Panc1 (cell line): ENCODE measurements at regions not wholly inside any gene's neighbourhood (a gene's known extent, or its start where the extent isn't known, plus 50 kb on each side); places are given as distances from the start of the nearest gene placed in this dataset.
A peak's percentile ranks its signal among the peaks of the same experiment; 100 is the strongest.

Experiments
- ATAC-seq: fragments of 200-7000 bp; cut with Tn5 transposase; 2 replicates; pipeline ENCODE4 v1.9.1; 2020; ENCODE audit warnings: mild to moderate bottlenecking, moderate library complexity
- BruUV-seq: library from RNA; stranded (reverse); fragments of 400-500 nt; replicated peaks from 2 replicates; lab custom pipeline; 2021; lab: Mats Ljungman, UMichigan
- CTCF ChIA-PET: fragments of 300-600 bp; sonication (Branson Sonifier 250); formaldehyde crosslinking; loops from one replicate; lab custom pipeline; 2022; ENCODE audit warnings: antibody characterized with exemption; lab: Charles Lee
- POLR2A ChIA-PET: fragments of 300-600 bp; sonication (Branson Sonifier 250); formaldehyde crosslinking; loops from one replicate; lab custom pipeline; 2022; ENCODE audit warnings: antibody characterized with exemption; lab: Charles Lee
- DNase-seq: peaks from one replicate; pipeline ENCODE4 v3.0.0-alpha.2; 2010; ENCODE audit warnings: low read depth, low spot score
- H3K27ac ChIP-seq: 2 replicates; pipeline ENCODE4 v1.5.1; 2011; ENCODE audit warnings: mild to moderate bottlenecking, low read length, inconsistent platforms
- H3K27me3 ChIP-seq: fragments of 200-500 bp; sonication (Bioruptor generic); 2 replicates; pipeline ENCODE4 v1.6.0; 2014; ENCODE audit warnings: low read length, inconsistent platforms; ENCODE audit not compliant: control insufficient read depth, insufficient read depth
- H3K36me3 ChIP-seq: fragments of 200-500 bp; sonication (Bioruptor generic); 2 replicates; pipeline ENCODE4 v1.5.1; 2014; ENCODE audit warnings: inconsistent platforms, mild to moderate bottlenecking, low read length, moderate library complexity; ENCODE audit not compliant: control insufficient read depth, insufficient read depth
- H3K4me1 ChIP-seq: 2 replicates; pipeline ENCODE4 v1.5.1; 2011; ENCODE audit warnings: inconsistent platforms, mild to moderate bottlenecking, low read length, moderate library complexity; ENCODE audit not compliant: control insufficient read depth, insufficient read depth
- H3K4me3 ChIP-seq, 2 experiments: 2 replicates each; pipeline ENCODE4 v1.5.1; 2011 to 2012; ENCODE audit warnings: low read depth in 2 of 2, low read length in 2 of 2, mild to moderate bottlenecking in 2 of 2, inconsistent platforms in 1 of 2, moderate library complexity in 1 of 2
- H3K9me3 ChIP-seq: fragments of 200-500 bp; sonication (Bioruptor generic); 2 replicates; pipeline ENCODE4 v1.5.1; 2014; ENCODE audit warnings: low read depth, mild to moderate bottlenecking, inconsistent platforms, low read length, moderate library complexity; ENCODE audit not compliant: control insufficient read depth, insufficient read depth
- CTCF ChIP-seq: fragments of 450-650 bp; IDR thresholded peaks from 2 replicates; pipeline ENCODE4 v1.5.1; 2017; ENCODE audit warnings: mild to moderate bottlenecking
- POLR2AphosphoS5 ChIP-seq: IDR thresholded peaks from 2 replicates; pipeline ENCODE4 v1.6.1; 2012; ENCODE audit warnings: mild to moderate bottlenecking, low read depth, low read length, moderate library complexity
- REST ChIP-seq, 2 experiments: IDR thresholded peaks; 2 replicates each; pipeline ENCODE4 v1.6.1; 2011 to 2012; ENCODE audit warnings: low read depth in 2 of 2, control low read depth in 1 of 2, low read length in 1 of 2, mild to moderate bottlenecking in 1 of 2, moderate library complexity in 1 of 2; ENCODE audit not compliant: insufficient read depth in 1 of 2
- SIN3A ChIP-seq: IDR thresholded peaks from 2 replicates; pipeline ENCODE4 v1.6.1; 2012; ENCODE audit warnings: low read depth, mild to moderate bottlenecking, low read length, moderate library complexity, borderline replicate concordance; ENCODE audit not compliant: insufficient read depth
- TCF7L2 ChIP-seq: IDR thresholded peaks from 2 replicates; pipeline ENCODE4 v1.6.1; 2011; ENCODE audit warnings: mild to moderate bottlenecking, low read depth, low read length, inconsistent platforms
- in situ Hi-C: cut with HindIII; loops from 2 replicates; pipeline ENCODE4 v1.10.0; 2016; ENCODE audit warnings: low sequenced_read_pairs, low pct_unique_long_range_greater_than_20kb
- intact Hi-C: fragments of 100-400 bp; cut with micrococcal nuclease; formaldehyde crosslinking; loops from one replicate; pipeline ENCODE4 v1.10.0; 2022; ENCODE audit not compliant: unreplicated experiment

GRCh38 chr12:25384893-25385248 is 134.1 kb upstream of the KRAS start:
- ATAC-seq (no peak), DNase-seq (no peak)
- H3K4me1 ChIP-seq = peaks cover 12% of the 10 kb centered on the region
- H3K9me3 ChIP-seq = no peaks in the 10 kb centered on the region
- CTCF ChIA-PET = interaction anchor here (0.6 to 0.7 kb wide), 2 partner anchors 13 to 31 kb away, joined by 3 to 4 read pairs; no protein-coding TSS in a partner anchor
- intact Hi-C loops (no loop called here), in situ Hi-C loops (no loop called here)
- peak overlapping the region; percentile 85 for H3K27ac ChIP-seq
- no peaks in the 10 kb centered on the region for H3K27me3 ChIP-seq
- POLR2A ChIA-PET = interaction anchor here (0.6 kb wide), 1 partner anchor 229 kb away, joined by 5 read pairs; no protein-coding TSS in a partner anchor
- no peaks in the 10 kb centered on the region for H3K36me3 ChIP-seq
- TF ChIP-seq TCF7L2 = no peak
- TF ChIP-seq SIN3A = no peak
- TF ChIP-seq CTCF = no peak
- TF ChIP-seq POLR2AphosphoS5 = no peak
- no peak for TF ChIP-seq REST (IDR thresholded peaks at IDR 0.05; ENCODE audit: insufficient read depth in 1 of 2, low read depth in 2 of 2, low read length in 1 of 2)
- H3K4me3 ChIP-seq = peak overlapping the region; percentile 70 to 97
- no TSS peak for BruUV-seq

- DNase-seq = no peak
- in situ Hi-C loops = no loop called here
- POLR2A ChIA-PET = interaction anchor here (0.6 kb wide), 1 partner anchor 21 kb away, joined by 3 read pairs; no protein-coding TSS in a partner anchor
- Histone ChIP-seq H3K36me3 (no peaks in the 10 kb centered on the region), H3K27me3 (no peaks in the 10 kb centered on the region), H3K27ac (no peak overlapping the region), H3K9me3 (no peaks in the 10 kb centered on the region), H3K4me3 (no peak overlapping the region), H3K4me1 (peaks cover 12% of the 10 kb centered on the region)
- ATAC-seq = no peak
- TF ChIP-seq CTCF (no peak), SIN3A (no peak), REST (IDR thresholded peaks at IDR 0.05; ENCODE audit: insufficient read depth in 1 of 2, low read depth in 2 of 2, low read length in 1 of 2) (no peak), POLR2AphosphoS5 (no peak)
- CTCF ChIA-PET = interaction anchor here (0.6 kb wide), 1 partner anchor 31 kb away, joined by 4 read pairs; no protein-coding TSS in a partner anchor
- intact Hi-C loops = no loop called here
- BruUV-seq = no TSS peak
Observed at GRCh38 chr12:25384038-25384892, 133.5 kb upstream of the KRAS start.
